T1000 (cell line): ENCODE measurements at regions not wholly inside any gene's neighbourhood (a gene's known extent, or its start where the extent isn't known, plus 50 kb on each side); places are given as distances from the start of the nearest gene placed in this dataset.
"Not testable (repeated sequence)": the region's sequence is repeated elsewhere in the genome, so short reads cannot be mapped to it uniquely, and the experiment has no call there.

Experiments
- DNase-seq: peaks from one replicate; lab custom pipeline; 2025; ENCODE audit warnings: mixed read lengths; lab: John Stamatoyannopoulos, UW

- no peak for DNase-seq
These were observed 237.2 kb upstream of the PUDP start for GRCh38 chrX:7385131-7385530.

GRCh38 chrX:7378406-7378805, 230.5 kb upstream of the PUDP start:
- DNase-seq, result no peak

GRCh38 chrX:7372825-7373525, 225.0 kb upstream of the PUDP start:
- no peak for DNase-seq

- no peak for DNase-seq
These were observed 214.2 kb upstream of the PUDP start for GRCh38 chrX:7362111-7362510.

- no peak for DNase-seq
These were observed 204.0 kb upstream of the PUDP start for GRCh38 chrX:7351926-7352325.

- no peak for DNase-seq
These were observed 199.5 kb upstream of the PUDP start for GRCh38 chrX:7347465-7347864.

GRCh38 chrX:7346021-7346420, 198.1 kb upstream of the PUDP start:
- DNase-seq, result no peak

- DNase-seq, result no peak
These were observed 195.2 kb upstream of the PUDP start for GRCh38 chrX:7343181-7343580.

GRCh38 chrX:7335816-7336362, 187.9 kb upstream of the PUDP start:
- not testable (repeated sequence) for DNase-seq

GRCh38 chrX:7334253-7334935, 186.4 kb upstream of the PUDP start:
- peak; percentile 13 for DNase-seq

GRCh38 chrX:7330971-7331746, 183.2 kb upstream of the PUDP start:
- DNase-seq, result no peak

- DNase-seq, result no peak
These were observed 182.6 kb upstream of the PUDP start for GRCh38 chrX:7330556-7330955.

- no peak for DNase-seq
These were observed 170.7 kb upstream of the PUDP start for GRCh38 chrX:7318661-7319060.

GRCh38 chrX:7318241-7318640, 170.3 kb upstream of the PUDP start:
- no peak for DNase-seq

GRCh38 chrX:7316887-7317286, 168.9 kb upstream of the PUDP start:
- DNase-seq, result no peak

- no peak for DNase-seq
These were observed 168.3 kb upstream of the PUDP start for GRCh38 chrX:7316280-7316679.

- no peak for DNase-seq
These were observed 166.5 kb upstream of the PUDP start for GRCh38 chrX:7314425-7314824.

GRCh38 chrX:7307720-7308119, 159.8 kb upstream of the PUDP start:
- no peak for DNase-seq

GRCh38 chrX:7294483-7294882, 146.5 kb upstream of the PUDP start:
- DNase-seq, result no peak

GRCh38 chrX:7286168-7286837, 138.3 kb upstream of the PUDP start:
- DNase-seq, result no peak

GRCh38 chrX:7285765-7286164, 137.8 kb upstream of the PUDP start:
- DNase-seq, result no peak

GRCh38 chrX:7283741-7284140, 135.8 kb upstream of the PUDP start:
- DNase-seq, result no peak
